Esophagus squamous epithelium (tissue), 5 donors: ENCODE measurements at regions not wholly inside any gene's neighbourhood (a gene's known extent, or its start where the extent isn't known, plus 50 kb on each side); places are given as distances from the start of the nearest gene placed in this dataset.

Source experiments
- DNase-seq: peaks from one replicate; lab custom pipeline; 2025; lab: John Stamatoyannopoulos, UW
- H3K27ac ChIP-seq, 4 donors: fragments of 200-600 bp; sonication (generic); one replicate each; pipeline ENCODE4 v1.5.1; 2016 to 2019; ENCODE audit warnings: mild to moderate bottlenecking in 1 of 4
- H3K27me3 ChIP-seq, 4 donors: fragments of 200-600 bp; sonication (generic); 1 replicate in 3 of 4; 2 replicates in 1 of 4; pipeline versions ENCODE4 v1.5.1 to v1.6.0; 2017 to 2021; ENCODE audit warnings: antibody characterized with exemption in 1 of 4
- H3K36me3 ChIP-seq, 3 donors: fragments of 200-600 bp; sonication (generic); one replicate each; pipeline ENCODE4 v1.5.1; 2016 to 2019
- H3K4me1 ChIP-seq, 3 donors: fragments of 200-600 bp; sonication (generic); one replicate each; pipeline ENCODE4 v1.5.1; 2017 to 2019
- H3K4me3 ChIP-seq, 4 donors: fragments of 200-600 bp; sonication (generic); 1 replicate in 3 of 4; 2 replicates in 1 of 4; pipeline ENCODE4 v1.5.1; 2016 to 2019; ENCODE audit warnings: mild to moderate bottlenecking in 2 of 4, moderate library complexity in 1 of 4
- H3K9me3 ChIP-seq, 3 donors: fragments of 200-600 bp; sonication (generic); one replicate each; pipeline ENCODE4 v1.5.1; 2016 to 2019
- POLR2A ChIP-seq, 4 donors: fragments of 450-650 bp; IDR thresholded peaks; one replicate each; pipeline ENCODE4 v1.6.1; 2017; ENCODE audit warnings: antibody characterized with exemption in 4 of 4, mild to moderate bottlenecking in 4 of 4, moderate library complexity in 3 of 4
- WGBS, 2 donors: methylation state at CpG; one replicate each; pipeline ENCODE4 v1.1.5; 2018; 5-methylcytosine and 5-hydroxymethylcytosine counted together
- intact Hi-C: fragments of 100-400 bp; cut with DNase I; formaldehyde crosslinking; loops from one replicate; pipeline ENCODE4 v1.15.0; 2022
- TF ChIP-seq, protein P1 (sequence below), 6 experiments: fragments of 450-650 bp in 4 of 6; fragments of 200-600 bp in 2 of 6; sonication (generic) in 2 of 6; IDR thresholded peaks; one replicate each; pipeline ENCODE4 v1.5.1; 2016 to 2019; ENCODE audit warnings: antibody characterized with exemption in 6 of 6, mild to moderate bottlenecking in 4 of 6, moderate library complexity in 4 of 6
- donor health status: DM: yes; HTN: yes; CAD: no.

DNA sequence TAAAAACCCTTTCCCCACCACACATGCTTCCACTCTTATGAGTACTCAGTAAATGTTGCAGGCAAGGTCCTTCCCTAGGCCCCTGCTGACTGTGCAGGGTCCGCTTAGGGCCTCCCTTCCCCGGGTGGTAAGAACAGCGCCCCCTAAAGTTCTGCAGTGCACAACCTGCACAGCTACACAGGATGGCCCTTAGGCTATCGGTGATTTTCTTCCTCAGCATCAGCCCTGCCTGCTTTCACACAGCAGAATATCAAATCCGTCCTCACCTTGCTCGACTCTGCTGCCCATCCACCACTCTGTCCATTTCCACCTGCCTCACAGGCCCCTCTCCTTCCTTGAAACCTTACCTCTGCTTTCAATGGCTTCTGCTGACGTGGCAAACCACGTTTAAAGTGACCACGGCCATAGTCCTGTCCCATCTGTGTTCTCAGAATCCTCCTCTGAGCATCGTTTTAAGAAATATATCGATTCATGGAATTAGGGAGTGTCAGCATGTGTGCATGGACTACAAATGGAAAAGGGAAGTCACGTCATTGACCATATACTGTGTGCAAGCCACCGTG is 51.4 kb upstream of the TMEM132E start:
- Histone ChIP-seq H3K4me3 (no peak overlapping the region), H3K27me3 (peaks cover 0 to 81% (median 0%) of the 10 kb centered on the region in 4 donors), H3K36me3 (no peaks in the 10 kb centered on the region), H3K4me1 (no peaks in the 10 kb centered on the region), H3K9me3 (no peaks in the 10 kb centered on the region), H3K27ac (no peak overlapping the region)
- TF ChIP-seq, protein P1, sequence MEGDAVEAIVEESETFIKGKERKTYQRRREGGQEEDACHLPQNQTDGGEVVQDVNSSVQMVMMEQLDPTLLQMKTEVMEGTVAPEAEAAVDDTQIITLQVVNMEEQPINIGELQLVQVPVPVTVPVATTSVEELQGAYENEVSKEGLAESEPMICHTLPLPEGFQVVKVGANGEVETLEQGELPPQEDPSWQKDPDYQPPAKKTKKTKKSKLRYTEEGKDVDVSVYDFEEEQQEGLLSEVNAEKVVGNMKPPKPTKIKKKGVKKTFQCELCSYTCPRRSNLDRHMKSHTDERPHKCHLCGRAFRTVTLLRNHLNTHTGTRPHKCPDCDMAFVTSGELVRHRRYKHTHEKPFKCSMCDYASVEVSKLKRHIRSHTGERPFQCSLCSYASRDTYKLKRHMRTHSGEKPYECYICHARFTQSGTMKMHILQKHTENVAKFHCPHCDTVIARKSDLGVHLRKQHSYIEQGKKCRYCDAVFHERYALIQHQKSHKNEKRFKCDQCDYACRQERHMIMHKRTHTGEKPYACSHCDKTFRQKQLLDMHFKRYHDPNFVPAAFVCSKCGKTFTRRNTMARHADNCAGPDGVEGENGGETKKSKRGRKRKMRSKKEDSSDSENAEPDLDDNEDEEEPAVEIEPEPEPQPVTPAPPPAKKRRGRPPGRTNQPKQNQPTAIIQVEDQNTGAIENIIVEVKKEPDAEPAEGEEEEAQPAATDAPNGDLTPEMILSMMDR (IDR thresholded peaks at IDR 0.05) = no peak
- TF ChIP-seq POLR2A (IDR thresholded peaks at IDR 0.05) = no peak
- DNase-seq = no peak
- intact Hi-C loops = no loop called here
- 50 to 52% methylated on average over 11 to 13 of the region's 13 CpGs for WGBS, 2 donors

DNA sequence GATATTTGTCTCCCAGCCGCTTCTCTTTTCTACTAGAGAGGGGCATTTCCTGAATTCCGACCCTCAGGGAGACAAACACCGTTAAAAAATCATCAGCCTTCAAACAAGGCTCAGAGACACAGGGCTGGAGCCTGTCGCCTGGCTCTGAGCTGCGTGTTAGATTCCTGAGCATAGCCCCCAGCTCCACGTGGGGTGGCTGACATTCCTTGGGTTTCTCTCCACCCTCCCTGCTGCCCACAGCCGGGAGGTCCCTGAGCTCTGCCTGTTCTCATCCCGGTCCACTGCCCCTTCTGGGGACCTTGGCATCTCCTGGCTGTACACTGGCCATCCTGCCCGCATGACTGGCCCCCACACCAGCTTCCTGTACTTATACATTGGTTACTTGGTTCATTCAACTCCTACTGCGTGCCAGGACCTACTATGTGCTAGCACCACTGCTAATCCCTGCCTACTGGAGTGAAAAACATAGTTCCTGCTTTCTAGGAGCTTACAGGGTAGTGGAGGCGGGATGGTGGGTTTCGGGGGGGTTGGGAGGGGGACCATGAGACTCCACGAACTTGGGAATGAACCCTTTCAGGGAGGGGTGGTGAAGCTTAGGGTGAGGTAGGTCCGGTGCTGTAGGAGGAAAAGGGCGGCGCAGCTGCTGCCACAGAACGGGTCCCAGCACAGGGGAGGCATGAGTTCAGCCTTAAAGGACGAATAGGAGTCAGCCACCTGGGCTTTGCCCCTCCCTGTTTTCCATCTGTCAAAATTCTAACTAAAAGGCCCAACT is 52.1 kb upstream of the TMEM132E start:
- no peak for DNase-seq
- Histone ChIP-seq H3K4me3 (no peak overlapping the region), H3K36me3 (no peaks in the 10 kb centered on the region), H3K4me1 (no peaks in the 10 kb centered on the region), H3K27me3 (peaks cover 0 to 87% (median 0%) of the 10 kb centered on the region in 4 donors), H3K9me3 (no peaks in the 10 kb centered on the region), H3K27ac (no peak overlapping the region)
- no peak for TF ChIP-seq POLR2A (IDR thresholded peaks at IDR 0.05)
- TF ChIP-seq, protein P1 (IDR thresholded peaks at IDR 0.05) = no peak
- intact Hi-C loops = no loop called here
- 39 to 45% methylated on average over 6 to 15 of the region's 18 CpGs for WGBS, 2 donors

DNA sequence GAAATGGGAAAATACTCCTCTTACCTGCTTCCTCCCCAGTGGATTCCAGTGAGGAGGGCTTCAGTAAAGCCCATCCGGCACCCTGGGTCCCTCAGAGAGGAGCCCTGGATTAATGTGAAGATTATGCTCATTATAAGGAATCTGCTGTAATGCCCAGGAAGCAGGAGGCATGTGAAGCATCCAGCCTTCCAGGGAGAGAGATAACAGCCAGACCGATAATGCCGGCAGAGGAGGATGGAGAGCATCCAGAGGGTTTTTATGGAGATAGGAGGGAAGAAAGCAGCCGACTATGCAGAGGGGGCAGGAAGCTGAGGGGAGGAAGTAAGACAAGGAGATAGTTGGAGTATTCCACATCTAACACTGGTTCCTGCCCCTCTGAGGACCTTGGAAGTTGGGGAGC is 53.7 kb upstream of the TMEM132E start:
- Histone ChIP-seq H3K4me3 (no peak overlapping the region), H3K27ac (no peak overlapping the region), H3K9me3 (no peaks in the 10 kb centered on the region), H3K4me1 (no peaks in the 10 kb centered on the region), H3K36me3 (no peaks in the 10 kb centered on the region), H3K27me3 (peaks cover 0 to 94% (median 0%) of the 10 kb centered on the region in 4 donors)
- WGBS, 2 donors = 6 to 13% methylated on average over 3 of the region's 4 CpGs
- intact Hi-C loops = no loop called here
- DNase-seq = no peak
- no peak for TF ChIP-seq POLR2A (IDR thresholded peaks at IDR 0.05)
- TF ChIP-seq, protein P1 (IDR thresholded peaks at IDR 0.05) = no peak

DNA sequence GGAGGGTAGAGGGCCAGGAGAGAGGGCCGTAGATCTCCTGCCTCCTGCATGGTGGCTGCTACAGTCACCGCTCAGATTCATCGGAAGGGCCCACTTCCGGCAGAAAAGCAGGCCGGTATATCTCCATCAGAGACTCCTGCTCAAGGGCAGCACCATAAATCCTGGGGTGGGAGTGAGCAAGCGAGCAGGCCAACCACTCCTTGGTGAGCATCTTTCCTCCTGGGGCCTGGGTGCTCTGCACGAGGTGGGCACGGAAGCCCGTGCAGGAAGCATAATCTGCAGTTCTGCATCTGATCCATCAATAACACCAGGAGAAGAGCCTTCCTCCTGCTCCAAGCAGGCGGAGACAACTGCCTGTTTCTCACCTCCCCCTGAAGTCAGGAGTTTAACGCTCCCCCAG is 57.4 kb upstream of the TMEM132E start:
- peaks cover 0 to 77% (median 0%) of the 10 kb centered on the region in 4 donors for H3K27me3 ChIP-seq
- no peak overlapping the region for H3K4me3 ChIP-seq
- TF ChIP-seq POLR2A (IDR thresholded peaks at IDR 0.05) = no peak
- TF ChIP-seq, protein P1 (IDR thresholded peaks at IDR 0.05) = no peak
- intact Hi-C loops = no loop called here
- H3K27ac ChIP-seq = no peak overlapping the region
- 93% methylated on average over 3 of the region's 11 CpGs; no CpG with 5 or more reads in 1 of the 2 donors for WGBS, 2 donors
- H3K36me3 ChIP-seq = no peaks in the 10 kb centered on the region
- no peaks in the 10 kb centered on the region for H3K9me3 ChIP-seq
- DNase-seq = no peak
- no peaks in the 10 kb centered on the region for H3K4me1 ChIP-seq

DNA sequence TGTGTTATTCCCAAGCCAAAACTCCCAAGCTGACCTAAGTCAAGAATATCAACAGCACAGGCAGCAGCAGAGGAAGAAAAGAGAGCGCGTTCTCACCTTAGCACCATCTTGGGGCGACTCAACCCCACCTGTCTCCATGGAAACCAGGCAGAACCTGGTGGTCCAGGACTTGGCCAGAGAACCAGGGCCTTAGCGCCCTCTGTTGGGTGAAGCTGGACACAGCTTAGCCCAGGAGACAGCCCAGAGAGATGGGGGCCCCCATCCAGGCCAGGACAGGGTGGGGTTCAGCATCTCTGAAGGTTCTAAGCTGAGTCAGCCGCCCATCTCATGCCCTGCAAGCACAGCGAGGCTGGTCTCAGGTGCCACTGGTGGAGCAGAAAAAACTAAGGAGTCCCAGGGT is 60.1 kb upstream of the TMEM132E start:
- DNase-seq = no peak
- intact Hi-C loops = no loop called here
- TF ChIP-seq POLR2A (IDR thresholded peaks at IDR 0.05) = no peak
- TF ChIP-seq, protein P1 (IDR thresholded peaks at IDR 0.05) = peak in 2 of 6 experiments; percentile 8 to 14

More for the DNA sequence above, 60.1 kb upstream of the TMEM132E start:
- H3K4me1 ChIP-seq = no peaks in the 10 kb centered on the region
- peaks cover 0 to 70% (median 0%) of the 10 kb centered on the region in 4 donors for H3K27me3 ChIP-seq
- H3K36me3 ChIP-seq = no peaks in the 10 kb centered on the region
- H3K9me3 ChIP-seq = no peaks in the 10 kb centered on the region
- no peak overlapping the region for H3K27ac ChIP-seq
- WGBS, 2 donors = 16 to 32% methylated on average over 6 of the region's 6 CpGs
- H3K4me3 ChIP-seq = no peak overlapping the region
